HL-60 (cell line): ENCODE measurements at regions not wholly inside any gene's neighbourhood (a gene's known extent, or its start where the extent isn't known, plus 50 kb on each side); places are given as distances from the start of the nearest gene placed in this dataset.

Experiments used
- DNase-seq, 2 experiments: peaks; one replicate each; pipeline ENCODE4 v3.0.0-alpha.2; 2010 to 2020; ENCODE audit warnings: low read depth in 1 of 2, low spot score in 1 of 2
- H3K27ac ChIP-seq: fragments of 250-450 bp; sonication (Bioruptor Pico); replicated peaks from 2 replicates; pipeline ENCODE4 v1.5.1; 2020; ENCODE audit warnings: mild to moderate bottlenecking, moderate library complexity
- H3K27me3 ChIP-seq: fragments of 250-450 bp; sonication (Bioruptor Pico); 2 replicates; pipeline ENCODE4 v1.5.1; 2021; ENCODE audit warnings: mild to moderate bottlenecking, moderate library complexity; ENCODE audit not compliant: insufficient read depth, poor library complexity, severe bottlenecking
- H3K4me3 ChIP-seq: replicated peaks from 2 replicates; pipeline ENCODE4 v1.5.1; 2011; ENCODE audit warnings: mild to moderate bottlenecking, control low read depth, low read length; ENCODE audit not compliant: insufficient read depth
- GABPA ChIP-seq: IDR thresholded peaks from 2 replicates; pipeline ENCODE4 v1.6.1; 2012; ENCODE audit warnings: low read depth
- POLR2AphosphoS5 ChIP-seq: IDR thresholded peaks from 2 replicates; pipeline ENCODE4 v1.6.1; 2012; ENCODE audit warnings: low read depth
- SPI1 ChIP-seq: IDR thresholded peaks from 2 replicates; pipeline ENCODE4 v1.6.1; 2012; ENCODE audit warnings: low read depth, mild to moderate bottlenecking, borderline replicate concordance
- TF ChIP-seq, protein P1 (sequence below): IDR thresholded peaks from 2 replicates; pipeline ENCODE4 v1.6.1; 2012; ENCODE audit warnings: low read depth; ENCODE audit not compliant: insufficient replicate concordance
- TF ChIP-seq, protein P2 (sequence below): IDR thresholded peaks from one replicate; pipeline ENCODE4 v1.5.1; 2011; ENCODE audit warnings: low read length, control low read depth, inconsistent platforms; ENCODE audit not compliant: insufficient read depth

DNA sequence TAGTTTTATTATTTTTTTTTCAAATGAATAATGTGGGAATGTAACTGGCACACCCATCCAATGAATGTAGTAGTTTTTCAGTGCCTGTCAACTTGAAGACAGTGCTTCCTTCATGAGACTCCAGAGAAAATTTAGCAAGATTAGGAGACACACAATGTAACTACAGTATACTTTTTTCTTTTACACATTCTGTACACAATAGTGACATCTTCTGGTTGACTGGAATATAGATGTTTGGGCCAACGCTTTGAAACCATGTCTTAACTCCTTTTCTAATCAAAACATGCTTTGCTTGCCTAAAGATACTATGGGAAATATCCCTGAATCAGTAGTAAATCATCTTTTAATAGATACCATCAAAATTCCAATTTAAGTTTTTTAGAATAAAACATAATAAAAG lies 229.5 kb upstream of the ZC3H15 start:
- Histone ChIP-seq H3K27me3 (no peaks in the 10 kb centered on the region), H3K4me3 (no peak overlapping the region), H3K27ac (no peak overlapping the region)
- DNase-seq, result no peak
- TF ChIP-seq, protein P1, sequence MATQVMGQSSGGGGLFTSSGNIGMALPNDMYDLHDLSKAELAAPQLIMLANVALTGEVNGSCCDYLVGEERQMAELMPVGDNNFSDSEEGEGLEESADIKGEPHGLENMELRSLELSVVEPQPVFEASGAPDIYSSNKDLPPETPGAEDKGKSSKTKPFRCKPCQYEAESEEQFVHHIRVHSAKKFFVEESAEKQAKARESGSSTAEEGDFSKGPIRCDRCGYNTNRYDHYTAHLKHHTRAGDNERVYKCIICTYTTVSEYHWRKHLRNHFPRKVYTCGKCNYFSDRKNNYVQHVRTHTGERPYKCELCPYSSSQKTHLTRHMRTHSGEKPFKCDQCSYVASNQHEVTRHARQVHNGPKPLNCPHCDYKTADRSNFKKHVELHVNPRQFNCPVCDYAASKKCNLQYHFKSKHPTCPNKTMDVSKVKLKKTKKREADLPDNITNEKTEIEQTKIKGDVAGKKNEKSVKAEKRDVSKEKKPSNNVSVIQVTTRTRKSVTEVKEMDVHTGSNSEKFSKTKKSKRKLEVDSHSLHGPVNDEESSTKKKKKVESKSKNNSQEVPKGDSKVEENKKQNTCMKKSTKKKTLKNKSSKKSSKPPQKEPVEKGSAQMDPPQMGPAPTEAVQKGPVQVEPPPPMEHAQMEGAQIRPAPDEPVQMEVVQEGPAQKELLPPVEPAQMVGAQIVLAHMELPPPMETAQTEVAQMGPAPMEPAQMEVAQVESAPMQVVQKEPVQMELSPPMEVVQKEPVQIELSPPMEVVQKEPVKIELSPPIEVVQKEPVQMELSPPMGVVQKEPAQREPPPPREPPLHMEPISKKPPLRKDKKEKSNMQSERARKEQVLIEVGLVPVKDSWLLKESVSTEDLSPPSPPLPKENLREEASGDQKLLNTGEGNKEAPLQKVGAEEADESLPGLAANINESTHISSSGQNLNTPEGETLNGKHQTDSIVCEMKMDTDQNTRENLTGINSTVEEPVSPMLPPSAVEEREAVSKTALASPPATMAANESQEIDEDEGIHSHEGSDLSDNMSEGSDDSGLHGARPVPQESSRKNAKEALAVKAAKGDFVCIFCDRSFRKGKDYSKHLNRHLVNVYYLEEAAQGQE, result no peak
- TF ChIP-seq GABPA (no peak), POLR2AphosphoS5 (no peak), SPI1 (no peak)
- TF ChIP-seq, protein P2, sequence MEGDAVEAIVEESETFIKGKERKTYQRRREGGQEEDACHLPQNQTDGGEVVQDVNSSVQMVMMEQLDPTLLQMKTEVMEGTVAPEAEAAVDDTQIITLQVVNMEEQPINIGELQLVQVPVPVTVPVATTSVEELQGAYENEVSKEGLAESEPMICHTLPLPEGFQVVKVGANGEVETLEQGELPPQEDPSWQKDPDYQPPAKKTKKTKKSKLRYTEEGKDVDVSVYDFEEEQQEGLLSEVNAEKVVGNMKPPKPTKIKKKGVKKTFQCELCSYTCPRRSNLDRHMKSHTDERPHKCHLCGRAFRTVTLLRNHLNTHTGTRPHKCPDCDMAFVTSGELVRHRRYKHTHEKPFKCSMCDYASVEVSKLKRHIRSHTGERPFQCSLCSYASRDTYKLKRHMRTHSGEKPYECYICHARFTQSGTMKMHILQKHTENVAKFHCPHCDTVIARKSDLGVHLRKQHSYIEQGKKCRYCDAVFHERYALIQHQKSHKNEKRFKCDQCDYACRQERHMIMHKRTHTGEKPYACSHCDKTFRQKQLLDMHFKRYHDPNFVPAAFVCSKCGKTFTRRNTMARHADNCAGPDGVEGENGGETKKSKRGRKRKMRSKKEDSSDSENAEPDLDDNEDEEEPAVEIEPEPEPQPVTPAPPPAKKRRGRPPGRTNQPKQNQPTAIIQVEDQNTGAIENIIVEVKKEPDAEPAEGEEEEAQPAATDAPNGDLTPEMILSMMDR, result no peak

DNA sequence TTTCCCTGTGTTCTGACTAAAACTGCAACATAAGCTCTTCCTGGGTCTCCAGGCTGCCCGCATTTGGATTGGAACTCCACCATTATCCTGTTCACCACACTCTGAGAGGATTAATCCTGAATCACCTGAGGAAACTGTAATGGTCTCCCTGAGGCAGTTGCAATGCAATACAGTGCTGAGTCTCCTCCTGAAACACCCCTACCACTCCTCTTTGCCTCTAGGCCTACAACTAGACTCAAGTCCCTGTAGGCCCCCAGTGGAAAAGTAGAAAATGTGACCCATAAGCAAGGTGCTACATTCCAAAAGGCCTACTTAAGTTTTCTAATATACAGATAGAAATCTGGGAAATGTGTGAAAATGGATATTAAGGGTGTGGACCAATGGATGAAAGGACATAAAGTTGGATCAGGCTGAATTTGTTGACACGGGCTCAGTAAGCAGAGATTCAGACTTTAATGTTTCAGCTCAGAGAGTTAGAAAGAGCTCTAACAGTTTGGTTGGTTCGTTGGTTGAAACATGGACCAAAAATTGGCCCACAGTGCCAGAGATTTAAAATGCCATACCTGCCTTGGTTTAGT lies 222.3 kb upstream of the ZC3H15 start:
- no peaks in the 10 kb centered on the region for H3K27me3 ChIP-seq
- no peak overlapping the region for H3K27ac ChIP-seq
- H3K4me3 ChIP-seq, result no peak overlapping the region
- DNase-seq, result no peak
- TF ChIP-seq, protein P1, result no peak
- no peak for TF ChIP-seq SPI1
- TF ChIP-seq, protein P2, result no peak
- no peak for TF ChIP-seq GABPA
- TF ChIP-seq POLR2AphosphoS5, result no peak

DNA sequence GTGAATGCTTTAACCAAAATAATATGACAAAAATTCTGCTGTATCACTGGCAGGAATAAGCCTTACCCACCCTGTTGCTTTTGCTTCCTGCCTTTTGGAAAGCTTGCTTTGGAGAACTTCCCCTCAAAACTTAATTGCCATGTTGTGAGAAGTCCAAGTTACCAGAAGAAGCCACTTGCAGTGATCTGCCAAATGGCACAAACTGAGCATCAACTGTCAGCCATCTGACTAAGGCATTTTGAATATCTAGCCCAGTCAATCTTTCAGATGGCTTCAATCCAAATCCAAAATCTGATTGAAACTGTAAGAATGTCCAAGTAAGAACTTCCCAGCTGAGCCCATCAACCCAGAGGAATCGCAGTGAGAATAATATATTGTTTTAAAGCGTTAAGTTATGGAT lies 216.5 kb upstream of the ZC3H15 start:
- TF ChIP-seq POLR2AphosphoS5 (no peak), GABPA (no peak), SPI1 (no peak)
- TF ChIP-seq, protein P1, result no peak
- TF ChIP-seq, protein P2, result no peak
- Histone ChIP-seq H3K27me3 (no peaks in the 10 kb centered on the region), H3K27ac (no peak overlapping the region), H3K4me3 (no peak overlapping the region)
- DNase-seq, result no peak
